C4-2B (cell line): ENCODE measurements at regions not wholly inside any gene's neighbourhood (a gene's known extent, or its start where the extent isn't known, plus 50 kb on each side); places are given as distances from the start of the nearest gene placed in this dataset.
"Not testable (repeated sequence)": the region's sequence is repeated elsewhere in the genome, so short reads cannot be mapped to it uniquely, and the experiment has no call there.

Experiments
- H3K27ac ChIP-seq: fragments of 450-650 bp; 2 replicates; pipeline ENCODE4 v1.5.1; 2017
- CTCF ChIP-seq: fragments of 450-650 bp; conservative IDR thresholded peaks from 2 replicates; pipeline ENCODE4 v1.5.1; 2017; ENCODE audit warnings: mild to moderate bottlenecking
- ZFX ChIP-seq: fragments of 450-650 bp; IDR thresholded peaks from 2 replicates; pipeline ENCODE4 v1.6.1; 2017

GRCh38 chr2:84175340-84175739 is 283.7 kb downstream of the SUCLG1 start:
- TF ChIP-seq CTCF (no peak), ZFX (no peak)
- no peak overlapping the region for H3K27ac ChIP-seq

DNA sequence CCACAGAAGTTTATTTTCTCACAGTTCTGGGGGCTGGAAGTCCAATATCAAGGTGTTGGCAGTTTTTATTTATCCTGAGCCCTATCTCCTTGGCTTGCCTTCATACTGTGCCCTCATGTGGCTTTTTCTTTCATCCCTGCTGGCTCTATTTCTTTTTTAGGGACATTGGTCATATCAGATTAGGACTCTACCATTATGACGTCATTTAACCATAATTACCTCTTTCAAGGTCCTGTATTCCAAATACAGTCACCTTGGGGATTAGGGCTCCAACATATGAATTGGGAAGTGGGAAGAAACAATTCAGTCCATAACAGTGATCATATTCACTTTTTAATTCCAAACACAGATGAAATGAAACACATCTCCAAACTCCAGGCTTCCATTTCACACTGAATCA is 286.0 kb downstream of the SUCLG1 start:
- no peak overlapping the region for H3K27ac ChIP-seq
- TF ChIP-seq CTCF (no peak), ZFX (no peak)

DNA sequence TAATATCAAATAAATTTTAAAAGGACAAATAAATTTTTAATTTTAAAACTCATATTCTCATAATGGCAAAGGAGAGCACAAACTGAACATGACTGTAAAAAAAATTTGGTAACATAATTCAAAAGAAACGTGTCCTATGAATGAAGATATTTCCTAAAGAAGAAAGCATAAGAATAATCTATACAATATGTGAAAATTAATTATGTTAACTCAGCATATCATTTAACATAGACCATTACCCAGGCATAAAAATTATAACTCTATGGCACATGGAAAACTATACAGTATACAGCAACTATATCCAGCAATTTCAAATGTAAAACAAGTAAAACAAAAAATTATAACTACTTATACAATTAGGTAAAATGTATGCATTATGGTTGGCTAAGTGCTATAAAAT is 288.1 kb downstream of the SUCLG1 start:
- H3K27ac ChIP-seq = no peak overlapping the region
- TF ChIP-seq CTCF (no peak), ZFX (no peak)

DNA sequence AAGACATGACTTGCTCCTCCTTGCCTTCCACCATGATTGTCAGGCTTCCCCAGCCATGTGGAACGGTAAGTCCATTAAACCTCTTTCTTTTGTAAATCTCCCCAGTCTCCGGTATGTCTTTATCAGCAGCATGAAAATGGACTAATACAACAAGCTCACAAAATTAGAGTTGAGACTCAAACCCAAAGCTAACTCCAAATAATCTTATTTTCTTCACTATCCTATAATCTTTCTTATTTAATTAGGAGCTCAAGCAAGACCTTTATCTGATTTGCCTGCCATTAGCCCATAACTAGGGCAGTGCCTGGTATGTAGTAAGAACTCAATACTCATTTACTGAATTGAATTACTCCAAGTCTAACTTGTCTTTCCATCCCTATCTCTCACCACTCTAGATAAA is 289.2 kb downstream of the SUCLG1 start:
- no peak overlapping the region for H3K27ac ChIP-seq
- no peak for TF ChIP-seq CTCF
- TF ChIP-seq ZFX = no peak

- H3K27ac ChIP-seq = not testable (repeated sequence)
Measured at GRCh38 chr2:84168552-84168951, 290.5 kb downstream of the SUCLG1 start.

- TF ChIP-seq CTCF = no peak
- TF ChIP-seq ZFX = no peak
- no peak overlapping the region for H3K27ac ChIP-seq
Measured at GRCh38 chr2:84165256-84165655, 293.8 kb downstream of the SUCLG1 start.

- no peak overlapping the region; the same call in 1 of the 2 replicates for H3K27ac ChIP-seq
- no peak for TF ChIP-seq ZFX
- no peak for TF ChIP-seq CTCF
Measured at GRCh38 chr2:84160453-84160852, 298.6 kb downstream of the SUCLG1 start.

DNA sequence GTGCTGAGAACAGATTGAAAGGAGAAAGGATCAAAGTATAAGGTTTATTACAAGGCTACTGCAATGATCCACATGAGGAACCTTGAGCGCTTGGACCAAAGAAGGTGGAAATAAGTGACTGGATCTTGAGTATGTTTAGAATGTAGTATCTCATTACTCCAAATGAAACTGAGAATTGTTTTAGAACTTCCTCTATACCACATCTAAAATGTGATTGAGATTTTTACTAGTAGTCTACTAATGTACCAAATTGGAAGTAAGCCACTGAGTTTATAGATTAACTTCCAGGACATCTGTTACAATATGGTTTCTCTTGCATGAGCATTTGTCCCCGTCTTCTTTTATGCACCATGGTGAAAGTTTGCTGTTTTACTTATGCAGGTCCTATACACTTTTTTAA is 300.5 kb downstream of the SUCLG1 start:
- no peak overlapping the region for H3K27ac ChIP-seq
- TF ChIP-seq ZFX = no peak
- TF ChIP-seq CTCF = no peak
